ENCODE measurements at regions not wholly inside any gene's neighbourhood (a gene's known extent, or its start where the extent isn't known, plus 50 kb on each side); places are given as distances from the start of the nearest gene placed in this dataset.

GRCh38 chr13:29929062-29929847 is 78.8 kb upstream of the UBL3 start:
- Histone ChIP-seq H3K36me3 (ENCODE audit: control insufficient read depth in 5 of 5, insufficient read depth in 5 of 5, low read length in 5 of 5) (no peaks in the 10 kb centered on the region), H3K9me3 (ENCODE audit: control insufficient read depth in 5 of 5, low read length in 5 of 5) (peaks cover 0 to 6% (median 0%) of the 10 kb centered on the region in 5 donors), H3K27me3 (ENCODE audit: control insufficient read depth in 5 of 5, insufficient read depth in 4 of 5, low read length in 5 of 5) (no peaks in the 10 kb centered on the region), H3K27ac (ENCODE audit: low read depth, low read length) (no peak overlapping the region), H3K9ac (ENCODE audit: low read length in 5 of 5) (no peak overlapping the region), H3K4me3 (ENCODE audit: low read depth in 1 of 5, low read length in 5 of 5) (no peak overlapping the region), H3K4me1 (ENCODE audit: control insufficient read depth in 5 of 5, insufficient read depth in 5 of 5, low read length in 5 of 5) (peaks cover under 1 to 18% (median 16%) of the 10 kb centered on the region in 5 donors)

- H3K27ac ChIP-seq (ENCODE audit: low read depth, low read length) = peak overlapping the region; percentile 8
Measured at GRCh38 chr13:29926098-29926476, 75.7 kb upstream of the UBL3 start.

GRCh38 chr13:29925457-29926097 is 75.2 kb upstream of the UBL3 start:
- H3K4me3 ChIP-seq (ENCODE audit: low read depth in 1 of 5, low read length in 5 of 5) = no peak overlapping the region
- no peaks in the 10 kb centered on the region for H3K9me3 ChIP-seq (ENCODE audit: control insufficient read depth in 5 of 5, low read length in 5 of 5)
- H3K9ac ChIP-seq (ENCODE audit: low read length in 5 of 5) = no peak overlapping the region
- no peaks in the 10 kb centered on the region for H3K36me3 ChIP-seq (ENCODE audit: control insufficient read depth in 5 of 5, insufficient read depth in 5 of 5, low read length in 5 of 5)
- peak overlapping the region; percentile 90 for H3K27ac ChIP-seq (ENCODE audit: low read depth, low read length)
- H3K27me3 ChIP-seq (ENCODE audit: control insufficient read depth in 5 of 5, insufficient read depth in 4 of 5, low read length in 5 of 5) = no peaks in the 10 kb centered on the region
- H3K4me1 ChIP-seq (ENCODE audit: control insufficient read depth in 5 of 5, insufficient read depth in 5 of 5, low read length in 5 of 5) = peaks cover 3 to 37% (median 25%) of the 10 kb centered on the region in 5 donors

More at GRCh38 chr13:29926098-29926476, 75.7 kb upstream of the UBL3 start:
- H3K36me3 ChIP-seq (ENCODE audit: control insufficient read depth in 5 of 5, insufficient read depth in 5 of 5, low read length in 5 of 5) = no peaks in the 10 kb centered on the region
- no peak overlapping the region for H3K9ac ChIP-seq (ENCODE audit: low read length in 5 of 5)
- peaks cover 3 to 37% (median 25%) of the 10 kb centered on the region in 5 donors for H3K4me1 ChIP-seq (ENCODE audit: control insufficient read depth in 5 of 5, insufficient read depth in 5 of 5, low read length in 5 of 5)
- H3K4me3 ChIP-seq (ENCODE audit: low read depth in 1 of 5, low read length in 5 of 5) = no peak overlapping the region
- no peaks in the 10 kb centered on the region for H3K9me3 ChIP-seq (ENCODE audit: control insufficient read depth in 5 of 5, low read length in 5 of 5)
- no peaks in the 10 kb centered on the region for H3K27me3 ChIP-seq (ENCODE audit: control insufficient read depth in 5 of 5, insufficient read depth in 4 of 5, low read length in 5 of 5)

- Histone ChIP-seq H3K4me1 (ENCODE audit: control insufficient read depth in 5 of 5, insufficient read depth in 5 of 5, low read length in 5 of 5) (peaks cover 3 to 37% (median 25%) of the 10 kb centered on the region in 5 donors), H3K9ac (ENCODE audit: low read length in 5 of 5) (no peak overlapping the region), H3K36me3 (ENCODE audit: control insufficient read depth in 5 of 5, insufficient read depth in 5 of 5, low read length in 5 of 5) (no peaks in the 10 kb centered on the region), H3K27ac (ENCODE audit: low read depth, low read length) (peak overlapping the region; percentile 90), H3K9me3 (ENCODE audit: control insufficient read depth in 5 of 5, low read length in 5 of 5) (no peaks in the 10 kb centered on the region), H3K27me3 (ENCODE audit: control insufficient read depth in 5 of 5, insufficient read depth in 4 of 5, low read length in 5 of 5) (no peaks in the 10 kb centered on the region), H3K4me3 (ENCODE audit: low read depth in 1 of 5, low read length in 5 of 5) (peak overlapping the region in 2 of 5 donors; percentile 3 to 4)
Measured at GRCh38 chr13:29924482-29925350, 74.3 kb upstream of the UBL3 start.

GRCh38 chr13:29923554-29924481 is 73.4 kb upstream of the UBL3 start:
- Histone ChIP-seq H3K4me3 (ENCODE audit: low read depth in 1 of 5, low read length in 5 of 5) (no peak overlapping the region), H3K27ac (ENCODE audit: low read depth, low read length) (peak overlapping the region; percentile 90), H3K4me1 (ENCODE audit: control insufficient read depth in 5 of 5, insufficient read depth in 5 of 5, low read length in 5 of 5) (peaks cover 3 to 37% (median 25%) of the 10 kb centered on the region in 5 donors), H3K9me3 (ENCODE audit: control insufficient read depth in 5 of 5, low read length in 5 of 5) (no peaks in the 10 kb centered on the region), H3K27me3 (ENCODE audit: control insufficient read depth in 5 of 5, insufficient read depth in 4 of 5, low read length in 5 of 5) (no peaks in the 10 kb centered on the region), H3K9ac (ENCODE audit: low read length in 5 of 5) (peak overlapping the region in 2 of 5 donors; percentile 28 to 65), H3K36me3 (ENCODE audit: control insufficient read depth in 5 of 5, insufficient read depth in 5 of 5, low read length in 5 of 5) (no peaks in the 10 kb centered on the region)

GRCh38 chr13:29922896-29923295 is 72.5 kb upstream of the UBL3 start:
- Histone ChIP-seq H3K27ac (ENCODE audit: low read depth, low read length) (peak overlapping the region; percentile 90), H3K9me3 (ENCODE audit: control insufficient read depth in 5 of 5, low read length in 5 of 5) (no peaks in the 10 kb centered on the region), H3K4me3 (ENCODE audit: low read depth in 1 of 5, low read length in 5 of 5) (no peak overlapping the region), H3K36me3 (ENCODE audit: control insufficient read depth in 5 of 5, insufficient read depth in 5 of 5, low read length in 5 of 5) (no peaks in the 10 kb centered on the region), H3K9ac (ENCODE audit: low read length in 5 of 5) (no peak overlapping the region), H3K4me1 (ENCODE audit: control insufficient read depth in 5 of 5, insufficient read depth in 5 of 5, low read length in 5 of 5) (peaks cover 3 to 37% (median 25%) of the 10 kb centered on the region in 5 donors), H3K27me3 (ENCODE audit: control insufficient read depth in 5 of 5, insufficient read depth in 4 of 5, low read length in 5 of 5) (no peaks in the 10 kb centered on the region)

- Histone ChIP-seq H3K36me3 (ENCODE audit: control insufficient read depth in 5 of 5, insufficient read depth in 5 of 5, low read length in 5 of 5) (no peaks in the 10 kb centered on the region), H3K27ac (ENCODE audit: low read depth, low read length) (no peak overlapping the region), H3K9ac (ENCODE audit: low read length in 5 of 5) (no peak overlapping the region), H3K4me1 (ENCODE audit: control insufficient read depth in 5 of 5, insufficient read depth in 5 of 5, low read length in 5 of 5) (peaks cover 3 to 37% (median 25%) of the 10 kb centered on the region in 5 donors), H3K9me3 (ENCODE audit: control insufficient read depth in 5 of 5, low read length in 5 of 5) (no peaks in the 10 kb centered on the region), H3K4me3 (ENCODE audit: low read depth in 1 of 5, low read length in 5 of 5) (no peak overlapping the region), H3K27me3 (ENCODE audit: control insufficient read depth in 5 of 5, insufficient read depth in 4 of 5, low read length in 5 of 5) (no peaks in the 10 kb centered on the region)
Measured at GRCh38 chr13:29922281-29922821, 71.9 kb upstream of the UBL3 start.

- Histone ChIP-seq H3K36me3 (ENCODE audit: control insufficient read depth in 5 of 5, insufficient read depth in 5 of 5, low read length in 5 of 5) (no peaks in the 10 kb centered on the region), H3K9ac (ENCODE audit: low read length in 5 of 5) (no peak overlapping the region), H3K27ac (ENCODE audit: low read depth, low read length) (no peak overlapping the region), H3K4me3 (ENCODE audit: low read depth in 1 of 5, low read length in 5 of 5) (no peak overlapping the region), H3K4me1 (ENCODE audit: control insufficient read depth in 5 of 5, insufficient read depth in 5 of 5, low read length in 5 of 5) (peaks cover 3 to 37% (median 25%) of the 10 kb centered on the region in 5 donors), H3K27me3 (ENCODE audit: control insufficient read depth in 5 of 5, insufficient read depth in 4 of 5, low read length in 5 of 5) (no peaks in the 10 kb centered on the region), H3K9me3 (ENCODE audit: control insufficient read depth in 5 of 5, low read length in 5 of 5) (no peaks in the 10 kb centered on the region)
Measured at GRCh38 chr13:29921542-29921941, 71.1 kb upstream of the UBL3 start.

- no peak overlapping the region for H3K9ac ChIP-seq (ENCODE audit: low read length in 5 of 5)
- no peak overlapping the region for H3K27ac ChIP-seq (ENCODE audit: low read depth, low read length)
- H3K9me3 ChIP-seq (ENCODE audit: control insufficient read depth in 5 of 5, low read length in 5 of 5) = no peaks in the 10 kb centered on the region
- H3K36me3 ChIP-seq (ENCODE audit: control insufficient read depth in 5 of 5, insufficient read depth in 5 of 5, low read length in 5 of 5) = no peaks in the 10 kb centered on the region
- H3K4me1 ChIP-seq (ENCODE audit: control insufficient read depth in 5 of 5, insufficient read depth in 5 of 5, low read length in 5 of 5) = peaks cover 3 to 28% (median 18%) of the 10 kb centered on the region in 5 donors
- no peak overlapping the region for H3K4me3 ChIP-seq (ENCODE audit: low read depth in 1 of 5, low read length in 5 of 5)
- H3K27me3 ChIP-seq (ENCODE audit: control insufficient read depth in 5 of 5, insufficient read depth in 4 of 5, low read length in 5 of 5) = no peaks in the 10 kb centered on the region
Measured at GRCh38 chr13:29920025-29920643, 69.7 kb upstream of the UBL3 start.
